ENCODE measurements at regions not wholly inside any gene's neighbourhood (a gene's known extent, or its start where the extent isn't known, plus 50 kb on each side); places are given as distances from the start of the nearest gene placed in this dataset.

DNA sequence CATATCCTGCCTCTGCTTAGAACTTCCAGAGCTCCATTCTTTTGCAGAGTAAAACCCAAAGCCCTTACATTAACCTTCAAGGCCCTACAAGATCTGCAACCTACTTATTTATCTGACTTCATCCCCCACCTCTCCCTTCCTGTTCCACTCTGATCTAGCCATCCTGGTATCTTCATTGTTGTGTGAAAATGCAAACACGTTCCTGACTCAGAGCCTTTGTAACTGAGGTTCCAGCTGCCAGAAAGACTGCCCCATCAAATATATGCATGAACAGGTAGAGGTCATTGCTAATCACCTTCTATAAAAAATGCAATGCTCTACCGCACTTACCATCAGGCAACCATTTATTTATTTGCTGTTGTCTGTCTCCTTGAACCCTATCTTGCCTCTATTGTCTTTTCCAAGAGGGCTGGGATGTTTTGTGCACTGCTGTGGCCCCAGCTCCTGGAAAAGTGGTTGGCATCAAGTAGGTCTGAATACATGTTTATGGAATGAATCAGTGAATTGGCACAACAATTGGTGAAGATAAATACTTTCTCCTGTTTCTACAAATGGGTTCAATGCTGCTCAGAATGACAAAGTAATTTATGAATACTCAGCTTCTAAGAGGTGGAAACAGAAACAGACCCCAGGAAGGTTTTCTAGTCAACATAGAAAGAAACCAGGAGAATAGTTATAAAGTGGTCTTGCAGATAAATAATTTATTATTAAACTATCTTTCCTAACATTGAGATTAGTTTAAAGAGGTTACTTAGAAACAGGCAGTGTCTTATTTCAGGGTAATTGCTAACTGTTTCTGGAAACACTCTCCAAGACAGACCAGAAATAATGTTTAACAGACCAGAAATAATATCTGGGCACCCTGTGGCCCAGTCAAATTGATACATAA lies 230.6 kb upstream of the CD180 start:
- DNase-seq (ENCODE audit: insufficient read length, low spot score) (no peak), FAIRE-seq (no peak)
- TF ChIP-seq SPI1 (IDR thresholded peaks at IDR 0.05; ENCODE audit: low read depth, low read length) (no peak), POLR2A (IDR thresholded peaks at IDR 0.05; ENCODE audit: low read depth, low read length) (no peak), POLR2AphosphoS5 (IDR thresholded peaks at IDR 0.05; ENCODE audit: low read depth, low read length) (no peak), PAX5 (IDR thresholded peaks at IDR 0.05; ENCODE audit: insufficient read depth, low read length, severe bottlenecking) (no peak), POU2F2 (IDR thresholded peaks at IDR 0.05; ENCODE audit: low read depth, low read length) (no peak), TAF1 (IDR thresholded peaks at IDR 0.05; ENCODE audit: low read depth, low read length) (no peak)

GRCh38 chr5:67425514-67425913 lies 228.9 kb upstream of the CD180 start:
- TF ChIP-seq SPI1 (IDR thresholded peaks at IDR 0.05; ENCODE audit: low read depth, low read length) (no peak), POLR2A (IDR thresholded peaks at IDR 0.05; ENCODE audit: low read depth, low read length) (no peak), PAX5 (IDR thresholded peaks at IDR 0.05; ENCODE audit: insufficient read depth, low read length, severe bottlenecking) (no peak), POU2F2 (IDR thresholded peaks at IDR 0.05; ENCODE audit: low read depth, low read length) (no peak), TAF1 (IDR thresholded peaks at IDR 0.05; ENCODE audit: low read depth, low read length) (no peak), POLR2AphosphoS5 (IDR thresholded peaks at IDR 0.05; ENCODE audit: low read depth, low read length) (no peak)
- DNase-seq (ENCODE audit: insufficient read length, low spot score) (no peak), FAIRE-seq (no peak)

DNA sequence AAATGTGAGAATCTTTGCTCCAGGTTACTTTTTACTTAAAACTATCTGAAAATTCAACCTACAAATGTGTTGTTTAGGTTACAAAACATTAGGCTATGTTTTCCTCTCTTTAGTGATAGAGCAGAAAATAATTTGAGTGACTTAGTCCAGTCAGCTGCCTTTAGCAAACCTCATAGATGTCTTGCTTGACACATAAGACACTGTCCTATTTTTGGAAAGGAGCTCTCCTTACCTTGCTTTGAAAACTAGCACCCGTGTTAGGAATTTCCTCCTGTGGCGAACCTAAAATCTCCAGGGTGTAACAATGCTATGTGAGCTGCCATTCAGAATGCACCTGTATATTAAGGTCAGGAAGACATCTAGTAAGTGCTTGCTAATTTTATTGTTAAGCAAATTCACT lies 221.2 kb upstream of the CD180 start:
- TF ChIP-seq SPI1 (IDR thresholded peaks at IDR 0.05; ENCODE audit: low read depth, low read length) (no peak), TAF1 (IDR thresholded peaks at IDR 0.05; ENCODE audit: low read depth, low read length) (no peak), POU2F2 (IDR thresholded peaks at IDR 0.05; ENCODE audit: low read depth, low read length) (no peak), PAX5 (IDR thresholded peaks at IDR 0.05; ENCODE audit: insufficient read depth, low read length, severe bottlenecking) (no peak), POLR2A (IDR thresholded peaks at IDR 0.05; ENCODE audit: low read depth, low read length) (no peak), POLR2AphosphoS5 (IDR thresholded peaks at IDR 0.05; ENCODE audit: low read depth, low read length) (no peak)
- FAIRE-seq (no peak), DNase-seq (ENCODE audit: insufficient read length, low spot score) (no peak)

DNA sequence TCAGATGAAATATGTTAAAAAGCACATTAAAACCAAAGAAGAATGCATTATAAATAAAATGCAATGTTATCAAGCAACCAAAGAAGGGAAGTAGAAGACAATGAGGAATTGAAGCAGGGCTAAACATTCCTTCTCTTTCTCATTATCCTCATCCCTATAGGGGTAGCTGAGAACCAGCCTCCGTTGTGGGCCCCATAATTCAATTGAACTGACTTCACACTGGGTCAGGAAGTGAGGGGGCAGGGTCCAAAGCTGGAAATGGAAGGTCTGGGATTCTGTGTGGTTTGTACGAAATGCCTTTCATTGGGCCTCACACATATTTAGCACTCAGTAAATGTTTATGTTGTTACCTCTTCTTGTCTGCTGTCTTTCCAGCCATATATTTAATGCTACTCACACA lies 220.4 kb upstream of the CD180 start:
- no peak for DNase-seq (ENCODE audit: insufficient read length, low spot score)
- FAIRE-seq: no peak
- TF ChIP-seq SPI1 (IDR thresholded peaks at IDR 0.05; ENCODE audit: low read depth, low read length): no peak
- TF ChIP-seq POLR2AphosphoS5 (IDR thresholded peaks at IDR 0.05; ENCODE audit: low read depth, low read length): no peak

DNA sequence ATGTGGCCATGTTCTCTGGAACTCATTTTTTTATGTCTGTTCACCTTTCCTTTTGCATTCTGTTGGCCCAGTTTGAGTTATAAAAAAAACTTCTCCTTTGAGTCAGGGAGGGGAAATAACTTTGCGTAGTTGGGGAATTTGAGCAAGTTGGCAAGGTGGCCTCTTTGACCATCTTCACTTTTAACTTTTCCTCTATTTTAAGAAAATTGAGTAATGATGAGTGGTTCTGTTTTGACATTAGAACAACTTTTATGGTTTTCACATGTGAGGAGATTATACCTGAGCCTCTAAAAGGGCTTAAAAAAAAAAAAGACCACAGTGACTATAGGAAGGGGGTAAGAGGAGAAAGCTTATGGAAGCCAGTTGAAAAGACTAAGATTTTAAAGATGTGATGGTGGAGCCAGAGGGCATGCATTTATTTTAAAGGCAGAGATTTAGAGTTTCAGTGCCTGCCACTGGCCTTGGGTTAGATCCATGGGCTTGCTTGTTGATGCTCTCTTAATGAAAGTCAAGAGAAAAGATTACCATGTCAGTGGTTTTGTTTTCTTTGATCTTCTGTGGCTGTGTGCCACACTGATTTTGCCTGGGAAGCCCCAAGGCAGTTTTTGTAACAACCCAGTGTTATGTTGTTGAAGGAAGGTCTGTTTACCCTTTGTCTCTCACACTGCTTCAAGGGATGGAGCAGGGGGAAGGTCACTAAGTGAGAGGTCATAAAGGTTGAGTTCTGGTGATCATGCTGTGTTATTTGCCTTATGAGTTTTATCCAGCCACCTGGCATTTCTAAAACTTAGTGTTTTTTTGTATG lies 219.7 kb upstream of the CD180 start:
- FAIRE-seq: no peak
- no peak for DNase-seq (ENCODE audit: insufficient read length, low spot score)

DNA sequence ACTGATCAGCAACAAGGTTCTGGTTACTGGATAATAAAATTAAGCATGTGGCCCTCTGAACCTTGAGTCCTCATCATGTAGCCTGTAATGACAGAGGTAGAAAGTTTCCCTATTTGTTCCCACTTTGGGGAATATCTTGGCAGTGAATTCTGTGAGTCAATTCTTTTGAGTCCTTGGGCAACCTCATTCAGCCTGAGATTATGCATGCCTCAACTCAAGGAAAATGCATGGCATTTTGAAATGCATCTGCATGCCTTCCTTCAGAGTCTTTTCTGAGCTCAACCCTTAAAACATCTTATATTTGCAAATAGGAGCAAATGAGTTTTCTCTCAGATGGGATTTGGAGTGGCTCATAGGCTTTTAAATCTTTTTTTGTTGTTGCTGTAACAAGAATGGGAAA lies 218.1 kb upstream of the CD180 start:
- FAIRE-seq (no peak), DNase-seq (ENCODE audit: insufficient read length, low spot score) (no peak)
- TF ChIP-seq POLR2AphosphoS5 (IDR thresholded peaks at IDR 0.05; ENCODE audit: low read depth, low read length) (no peak), TAF1 (IDR thresholded peaks at IDR 0.05; ENCODE audit: low read depth, low read length) (no peak), SPI1 (IDR thresholded peaks at IDR 0.05; ENCODE audit: low read depth, low read length) (no peak), POU2F2 (IDR thresholded peaks at IDR 0.05; ENCODE audit: low read depth, low read length) (no peak), POLR2A (IDR thresholded peaks at IDR 0.05; ENCODE audit: low read depth, low read length) (no peak), PAX5 (IDR thresholded peaks at IDR 0.05; ENCODE audit: insufficient read depth, low read length, severe bottlenecking) (no peak)

More for the DNA sequence above, 219.7 kb upstream of the CD180 start:
- no peak for TF ChIP-seq SPI1 (IDR thresholded peaks at IDR 0.05; ENCODE audit: low read depth, low read length)
- TF ChIP-seq PAX5 (IDR thresholded peaks at IDR 0.05; ENCODE audit: insufficient read depth, low read length, severe bottlenecking): no peak
- no peak for TF ChIP-seq POLR2AphosphoS5 (IDR thresholded peaks at IDR 0.05; ENCODE audit: low read depth, low read length)
- TF ChIP-seq POU2F2 (IDR thresholded peaks at IDR 0.05; ENCODE audit: low read depth, low read length): no peak
- no peak for TF ChIP-seq TAF1 (IDR thresholded peaks at IDR 0.05; ENCODE audit: low read depth, low read length)
- TF ChIP-seq POLR2A (IDR thresholded peaks at IDR 0.05; ENCODE audit: low read depth, low read length): no peak

DNA sequence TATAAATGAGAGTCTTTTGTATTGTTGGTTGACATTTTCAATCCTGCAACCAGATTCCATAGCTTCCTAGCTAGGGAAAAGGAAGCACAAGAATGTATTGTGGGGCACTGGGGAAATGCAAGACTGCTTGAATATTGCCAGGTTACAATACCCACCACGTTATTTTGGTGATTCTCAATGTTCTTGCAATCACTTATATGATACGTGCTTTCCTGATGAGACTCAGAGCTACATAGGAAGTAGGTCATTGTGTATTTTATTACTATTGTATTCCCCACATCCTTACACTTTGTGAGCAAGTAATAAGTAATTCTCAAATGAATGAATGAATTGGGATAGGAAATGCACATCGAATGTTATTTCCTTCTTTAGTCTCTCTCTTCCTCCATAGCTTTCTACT lies 217.1 kb upstream of the CD180 start:
- no peak for TF ChIP-seq POLR2A (IDR thresholded peaks at IDR 0.05; ENCODE audit: low read depth, low read length)
- no peak for TF ChIP-seq POU2F2 (IDR thresholded peaks at IDR 0.05; ENCODE audit: low read depth, low read length)
- no peak for TF ChIP-seq TAF1 (IDR thresholded peaks at IDR 0.05; ENCODE audit: low read depth, low read length)
- no peak for TF ChIP-seq POLR2AphosphoS5 (IDR thresholded peaks at IDR 0.05; ENCODE audit: low read depth, low read length)
- TF ChIP-seq PAX5 (IDR thresholded peaks at IDR 0.05; ENCODE audit: insufficient read depth, low read length, severe bottlenecking): no peak
- TF ChIP-seq SPI1 (IDR thresholded peaks at IDR 0.05; ENCODE audit: low read depth, low read length): no peak
- FAIRE-seq: no peak
- no peak for DNase-seq (ENCODE audit: insufficient read length, low spot score)

GRCh38 chr5:67409126-67409777 lies 212.7 kb upstream of the CD180 start:
- FAIRE-seq: no peak
- no peak for TF ChIP-seq PAX5 (IDR thresholded peaks at IDR 0.05; ENCODE audit: insufficient read depth, low read length, severe bottlenecking)
- no peak for TF ChIP-seq POLR2AphosphoS5 (IDR thresholded peaks at IDR 0.05; ENCODE audit: low read depth, low read length)
- TF ChIP-seq POU2F2 (IDR thresholded peaks at IDR 0.05; ENCODE audit: low read depth, low read length): no peak
- TF ChIP-seq TAF1 (IDR thresholded peaks at IDR 0.05; ENCODE audit: low read depth, low read length): no peak
- TF ChIP-seq POLR2A (IDR thresholded peaks at IDR 0.05; ENCODE audit: low read depth, low read length): no peak
- TF ChIP-seq SPI1 (IDR thresholded peaks at IDR 0.05; ENCODE audit: low read depth, low read length): no peak
- DNase-seq (ENCODE audit: insufficient read length, low spot score): no peak

DNA sequence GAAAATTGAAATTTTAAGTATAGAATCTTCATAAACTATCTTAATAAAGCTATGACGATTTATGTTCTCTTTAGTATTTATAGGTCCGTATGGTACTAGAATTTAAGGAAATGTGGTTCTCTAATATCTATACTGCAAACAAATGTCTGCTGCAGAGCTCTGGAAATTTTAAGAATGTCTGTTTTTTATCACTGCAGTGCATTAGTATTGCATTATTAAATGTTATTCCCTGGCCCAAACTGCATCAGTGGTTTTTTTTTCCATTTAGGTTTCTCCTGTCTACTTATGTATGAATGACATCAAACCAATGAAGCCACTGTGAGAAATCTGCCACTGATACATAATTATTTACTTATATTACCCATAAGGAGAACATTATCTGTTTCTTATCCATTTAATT lies 211.4 kb upstream of the CD180 start:
- no peak for FAIRE-seq
- TF ChIP-seq PAX5 (IDR thresholded peaks at IDR 0.05; ENCODE audit: insufficient read depth, low read length, severe bottlenecking) (no peak), POLR2A (IDR thresholded peaks at IDR 0.05; ENCODE audit: low read depth, low read length) (no peak), TAF1 (IDR thresholded peaks at IDR 0.05; ENCODE audit: low read depth, low read length) (no peak), POU2F2 (IDR thresholded peaks at IDR 0.05; ENCODE audit: low read depth, low read length) (no peak), POLR2AphosphoS5 (IDR thresholded peaks at IDR 0.05; ENCODE audit: low read depth, low read length) (no peak), SPI1 (IDR thresholded peaks at IDR 0.05; ENCODE audit: low read depth, low read length) (no peak)
- DNase-seq (ENCODE audit: insufficient read length, low spot score): no peak
